ENCODE measurements at regions not wholly inside any gene's neighbourhood (a gene's known extent, or its start where the extent isn't known, plus 50 kb on each side); places are given as distances from the start of the nearest gene placed in this dataset.

DNA sequence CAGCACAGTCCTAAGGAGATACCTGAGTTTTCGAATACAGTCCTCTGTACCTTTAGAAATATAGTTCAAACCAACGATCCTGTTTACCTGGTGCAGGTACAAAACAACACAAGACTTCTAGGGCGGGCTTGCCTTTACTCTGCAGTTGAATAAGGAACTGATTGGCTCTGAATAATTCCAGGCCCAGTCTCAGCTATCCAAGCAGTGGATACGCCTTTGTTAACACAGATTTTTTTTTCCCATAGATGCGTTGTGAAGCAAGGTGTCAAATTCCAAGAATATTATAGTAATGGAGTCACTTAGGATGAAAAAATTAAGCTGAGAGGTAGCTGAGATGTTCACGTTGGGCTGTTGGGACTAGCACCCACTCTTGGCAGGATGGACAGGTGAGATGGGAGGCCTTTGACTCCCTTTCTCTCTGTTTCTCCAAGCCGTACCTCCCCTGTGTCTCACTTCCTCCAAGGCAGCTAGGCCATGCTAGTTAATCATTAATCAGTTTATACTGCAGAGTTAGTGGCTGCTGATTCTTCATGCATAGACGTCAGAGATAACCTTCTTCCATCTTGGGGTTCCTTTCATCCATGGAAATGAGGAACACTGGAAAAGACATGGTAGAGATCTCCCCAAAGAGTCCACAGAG, 380.8 kb upstream of the ACVR2A start:
- Mint-ChIP-seq H3K9me3 (ENCODE audit: unreplicated experiment) (no peaks in the 10 kb centered on the region), H3K4me1 (ENCODE audit: unreplicated experiment) (peaks cover 1% of the 10 kb centered on the region), H3K27me3 (ENCODE audit: unreplicated experiment) (no peaks in the 10 kb centered on the region), H3K27ac (ENCODE audit: unreplicated experiment) (no peak overlapping the region), H3K36me3 (ENCODE audit: unreplicated experiment) (no peaks in the 10 kb centered on the region), H3K4me3 (ENCODE audit: unreplicated experiment) (no peak overlapping the region)
- TF ChIP-seq, protein P1, sequence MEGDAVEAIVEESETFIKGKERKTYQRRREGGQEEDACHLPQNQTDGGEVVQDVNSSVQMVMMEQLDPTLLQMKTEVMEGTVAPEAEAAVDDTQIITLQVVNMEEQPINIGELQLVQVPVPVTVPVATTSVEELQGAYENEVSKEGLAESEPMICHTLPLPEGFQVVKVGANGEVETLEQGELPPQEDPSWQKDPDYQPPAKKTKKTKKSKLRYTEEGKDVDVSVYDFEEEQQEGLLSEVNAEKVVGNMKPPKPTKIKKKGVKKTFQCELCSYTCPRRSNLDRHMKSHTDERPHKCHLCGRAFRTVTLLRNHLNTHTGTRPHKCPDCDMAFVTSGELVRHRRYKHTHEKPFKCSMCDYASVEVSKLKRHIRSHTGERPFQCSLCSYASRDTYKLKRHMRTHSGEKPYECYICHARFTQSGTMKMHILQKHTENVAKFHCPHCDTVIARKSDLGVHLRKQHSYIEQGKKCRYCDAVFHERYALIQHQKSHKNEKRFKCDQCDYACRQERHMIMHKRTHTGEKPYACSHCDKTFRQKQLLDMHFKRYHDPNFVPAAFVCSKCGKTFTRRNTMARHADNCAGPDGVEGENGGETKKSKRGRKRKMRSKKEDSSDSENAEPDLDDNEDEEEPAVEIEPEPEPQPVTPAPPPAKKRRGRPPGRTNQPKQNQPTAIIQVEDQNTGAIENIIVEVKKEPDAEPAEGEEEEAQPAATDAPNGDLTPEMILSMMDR (IDR thresholded peaks at IDR 0.05), result no peak
- DNase-seq (ENCODE audit: extremely low spot score, unreplicated experiment), result no peak

DNA sequence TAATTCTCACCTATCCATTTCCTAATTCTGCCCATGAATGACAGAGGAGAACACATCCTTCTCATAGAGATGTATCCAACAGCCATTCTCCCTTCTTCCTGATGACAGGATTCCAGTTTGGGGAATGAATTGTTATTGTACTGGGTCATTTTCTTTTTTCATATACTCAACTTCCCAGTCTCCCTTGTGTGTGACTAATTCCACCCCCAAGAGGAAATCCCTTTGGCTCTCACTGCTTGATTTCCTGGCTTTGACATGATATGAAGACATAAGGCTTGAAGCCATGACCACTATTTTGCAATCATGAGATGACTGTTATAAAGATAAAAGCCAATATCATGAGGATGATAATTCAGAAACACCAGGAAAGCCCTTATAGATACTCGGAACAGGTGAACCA, 384.7 kb upstream of the ACVR2A start:
- Mint-ChIP-seq H3K27ac (ENCODE audit: unreplicated experiment) (no peak overlapping the region), H3K4me1 (ENCODE audit: unreplicated experiment) (no peaks in the 10 kb centered on the region), H3K9me3 (ENCODE audit: unreplicated experiment) (no peaks in the 10 kb centered on the region), H3K36me3 (ENCODE audit: unreplicated experiment) (no peaks in the 10 kb centered on the region), H3K4me3 (ENCODE audit: unreplicated experiment) (no peak overlapping the region), H3K27me3 (ENCODE audit: unreplicated experiment) (no peaks in the 10 kb centered on the region)
- TF ChIP-seq, protein P1 (IDR thresholded peaks at IDR 0.05), result no peak
- no peak for DNase-seq (ENCODE audit: extremely low spot score, unreplicated experiment)

DNA sequence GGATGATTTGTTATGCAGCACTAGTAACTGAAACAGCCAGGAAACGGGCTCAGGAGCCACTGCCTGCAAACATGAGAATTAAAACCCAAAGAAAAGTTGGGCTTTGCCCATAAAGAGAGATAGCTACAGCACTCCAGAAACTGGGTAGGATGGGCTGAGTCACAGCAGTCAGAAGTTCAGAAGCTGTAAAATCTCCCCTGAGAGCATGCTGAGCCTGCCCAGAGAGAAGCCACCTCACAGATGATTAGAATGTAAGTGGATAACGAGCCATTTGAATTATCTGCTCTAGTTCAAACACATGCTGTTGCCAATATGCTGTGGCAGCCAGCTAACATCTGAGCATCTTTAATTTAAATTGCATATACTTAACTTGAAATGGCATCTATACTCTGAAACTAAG, 388.1 kb upstream of the ACVR2A start:
- no peak overlapping the region for H3K27ac Mint-ChIP-seq (ENCODE audit: unreplicated experiment)
- H3K27me3 Mint-ChIP-seq (ENCODE audit: unreplicated experiment), result peaks cover 9% of the 10 kb centered on the region
- no peak overlapping the region for H3K4me3 Mint-ChIP-seq (ENCODE audit: unreplicated experiment)
- no peaks in the 10 kb centered on the region for H3K4me1 Mint-ChIP-seq (ENCODE audit: unreplicated experiment)
- H3K36me3 Mint-ChIP-seq (ENCODE audit: unreplicated experiment), result no peaks in the 10 kb centered on the region
- no peak for DNase-seq (ENCODE audit: extremely low spot score, unreplicated experiment)
- no peaks in the 10 kb centered on the region for H3K9me3 Mint-ChIP-seq (ENCODE audit: unreplicated experiment)
- TF ChIP-seq, protein P1 (IDR thresholded peaks at IDR 0.05), result no peak

DNA sequence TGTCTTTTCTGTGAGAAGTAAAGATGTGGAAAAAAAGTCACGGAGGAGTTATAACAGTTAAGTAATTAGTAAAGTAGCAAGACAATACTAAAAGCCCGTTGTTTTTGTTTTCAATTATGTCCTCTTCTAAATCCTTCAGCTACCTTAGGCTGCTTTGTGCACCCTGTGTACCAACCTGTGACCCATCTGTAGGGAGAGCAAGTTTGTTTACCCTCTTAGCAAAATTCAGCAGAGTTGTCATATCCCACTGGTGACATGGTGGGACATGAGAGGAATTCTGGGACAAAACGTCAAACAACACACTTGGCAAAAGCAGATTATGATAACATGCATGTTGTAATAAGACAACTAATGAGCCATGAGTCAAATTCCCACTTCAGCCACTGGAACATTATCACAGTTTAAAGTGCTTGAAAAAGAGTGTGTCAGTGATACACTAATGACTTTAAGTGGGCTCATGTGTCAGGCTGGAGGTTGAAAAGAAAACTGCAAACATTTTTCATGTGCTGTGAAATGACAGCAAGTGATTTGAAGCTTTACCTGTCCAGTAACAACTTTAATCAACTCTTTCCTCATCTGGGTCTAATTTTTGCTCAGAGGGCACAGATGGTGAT, 392.8 kb upstream of the ACVR2A start:
- Mint-ChIP-seq H3K9me3 (ENCODE audit: unreplicated experiment) (no peaks in the 10 kb centered on the region), H3K4me3 (ENCODE audit: unreplicated experiment) (no peak overlapping the region), H3K36me3 (ENCODE audit: unreplicated experiment) (no peaks in the 10 kb centered on the region), H3K27me3 (ENCODE audit: unreplicated experiment) (peaks cover 12% of the 10 kb centered on the region), H3K4me1 (ENCODE audit: unreplicated experiment) (peaks cover 1% of the 10 kb centered on the region), H3K27ac (ENCODE audit: unreplicated experiment) (no peak overlapping the region)
- TF ChIP-seq, protein P1 (IDR thresholded peaks at IDR 0.05), result no peak
- DNase-seq (ENCODE audit: extremely low spot score, unreplicated experiment), result no peak

DNA sequence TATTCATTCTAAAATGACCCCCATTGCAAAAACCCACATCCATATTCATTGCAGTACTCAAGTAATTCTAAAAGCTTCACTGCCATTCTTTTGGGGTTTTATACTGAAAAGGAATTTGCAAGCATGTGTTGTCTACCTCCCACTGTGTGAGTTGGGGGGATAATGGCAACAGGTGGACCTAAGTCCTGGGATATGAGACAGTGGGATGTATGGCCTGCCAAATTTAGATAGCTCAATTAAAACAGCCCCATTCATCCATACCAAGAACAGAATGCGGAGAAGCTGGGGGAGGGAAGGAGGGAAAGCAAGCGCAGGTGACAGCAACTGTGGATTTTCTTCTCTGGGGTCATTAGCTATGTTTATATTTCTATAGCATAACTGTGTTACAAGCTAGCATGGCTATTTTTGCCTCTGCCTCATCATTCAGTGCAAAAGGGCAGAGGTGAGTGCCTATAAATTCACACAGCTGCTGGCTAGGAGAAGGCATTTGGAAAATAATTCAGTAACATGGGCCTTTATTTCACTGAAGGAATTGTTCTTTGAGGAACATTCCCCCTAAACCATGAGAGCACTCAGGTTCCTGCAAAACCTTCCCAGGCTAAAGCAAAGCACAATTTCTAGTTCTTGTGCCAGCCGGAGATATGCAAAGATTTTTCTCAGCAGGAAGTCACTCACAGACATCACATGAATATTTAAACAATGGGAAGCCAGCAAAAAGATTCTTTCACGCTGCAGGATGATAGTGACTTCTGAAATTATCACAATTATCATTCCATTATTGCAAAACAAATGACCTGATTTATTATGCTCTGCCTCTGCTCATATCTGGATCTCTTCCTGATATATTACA, 393.9 kb upstream of the ACVR2A start:
- no peaks in the 10 kb centered on the region for H3K9me3 Mint-ChIP-seq (ENCODE audit: unreplicated experiment)
- no peak for DNase-seq (ENCODE audit: extremely low spot score, unreplicated experiment)
- H3K27me3 Mint-ChIP-seq (ENCODE audit: unreplicated experiment), result peaks cover 12% of the 10 kb centered on the region
- TF ChIP-seq, protein P1 (IDR thresholded peaks at IDR 0.05), result no peak
- no peak overlapping the region for H3K27ac Mint-ChIP-seq (ENCODE audit: unreplicated experiment)
- H3K4me1 Mint-ChIP-seq (ENCODE audit: unreplicated experiment), result peaks cover 1% of the 10 kb centered on the region
- H3K4me3 Mint-ChIP-seq (ENCODE audit: unreplicated experiment), result no peak overlapping the region
- no peaks in the 10 kb centered on the region for H3K36me3 Mint-ChIP-seq (ENCODE audit: unreplicated experiment)

Measured in osteocyte (in vitro differentiated cells).